ENCODE measurements at regions not wholly inside any gene's neighbourhood (a gene's known extent, or its start where the extent isn't known, plus 50 kb on each side); places are given as distances from the start of the nearest gene placed in this dataset.

- DNase-seq = peak; percentile 66
Measured at GRCh38 chr11:92322225-92322624, 97.6 kb downstream of the FAT3 start.

- DNase-seq = no peak
Measured at GRCh38 chr11:92324890-92325289, 100.3 kb downstream of the FAT3 start.

- DNase-seq = no peak
Measured at GRCh38 chr11:92325416-92325815, 100.8 kb downstream of the FAT3 start.

DNA sequence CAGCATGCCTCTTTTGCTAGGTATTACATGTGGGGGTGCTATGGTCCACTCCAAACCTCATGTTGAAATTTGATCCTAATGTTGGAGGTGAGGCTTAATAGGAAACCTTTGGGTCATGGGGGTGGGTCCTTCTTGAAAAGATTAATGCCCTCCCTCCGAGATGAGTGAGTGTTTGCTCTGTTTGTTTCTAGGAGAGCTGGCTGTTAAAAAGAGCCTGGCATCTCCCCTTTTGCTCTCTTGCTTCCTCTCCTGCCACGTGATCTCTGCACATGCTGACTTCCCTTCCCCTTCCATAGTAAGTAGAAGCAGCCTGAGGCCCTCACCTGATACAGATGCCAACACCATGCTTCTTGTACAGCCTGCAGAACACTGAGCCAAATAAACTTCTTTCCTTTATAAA is 104.5 kb downstream of the FAT3 start:
- DNase-seq = no peak

- DNase-seq = peak; percentile 62
Measured at GRCh38 chr11:92329646-92330045, 105.0 kb downstream of the FAT3 start.

- no peak for DNase-seq
Measured at GRCh38 chr11:92330114-92330513, 105.5 kb downstream of the FAT3 start.

DNA sequence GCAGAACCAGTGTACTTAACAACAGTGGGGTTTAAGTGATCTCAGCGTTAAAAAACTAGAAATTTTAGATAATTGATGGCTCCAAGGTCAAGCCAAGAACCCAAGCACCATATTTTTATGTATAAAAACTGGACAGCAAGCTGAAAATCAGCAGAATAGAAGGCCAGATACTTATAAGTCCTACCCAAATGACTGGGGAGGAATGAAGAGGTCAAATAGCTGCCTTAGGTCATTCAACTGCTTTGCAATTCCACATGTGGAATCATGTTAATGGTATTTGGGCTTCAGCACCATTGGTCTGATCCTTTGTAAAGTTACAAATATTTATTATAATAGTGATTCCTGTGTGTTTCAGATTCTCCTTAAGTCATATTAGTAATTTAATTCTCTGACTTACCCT is 108.4 kb downstream of the FAT3 start:
- DNase-seq = peak; percentile 78

DNA sequence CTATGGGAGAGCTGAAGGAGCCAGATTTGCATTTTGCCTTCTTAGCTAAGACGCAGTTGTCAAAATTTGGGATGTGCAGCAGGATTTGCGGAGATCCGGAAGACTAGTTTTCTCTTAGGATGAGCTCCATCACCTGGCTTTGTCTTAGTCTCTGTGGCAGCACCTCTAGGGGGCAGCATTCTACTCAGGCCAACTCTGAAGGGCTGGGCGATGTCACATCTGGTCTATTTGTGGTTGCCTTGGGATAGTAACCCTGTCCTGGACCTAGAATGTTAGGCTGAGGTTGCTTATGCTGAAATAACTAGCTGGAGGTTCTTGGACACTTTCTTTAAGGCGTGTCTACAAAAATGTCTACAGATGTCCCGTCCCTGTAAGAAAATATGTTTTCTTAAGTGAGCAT is 116.2 kb downstream of the FAT3 start:
- DNase-seq = no peak

- no peak for DNase-seq
Measured at GRCh38 chr11:92342034-92342720, 117.6 kb downstream of the FAT3 start.

GRCh38 chr11:92342886-92343285 is 118.3 kb downstream of the FAT3 start:
- DNase-seq = no peak

DNA sequence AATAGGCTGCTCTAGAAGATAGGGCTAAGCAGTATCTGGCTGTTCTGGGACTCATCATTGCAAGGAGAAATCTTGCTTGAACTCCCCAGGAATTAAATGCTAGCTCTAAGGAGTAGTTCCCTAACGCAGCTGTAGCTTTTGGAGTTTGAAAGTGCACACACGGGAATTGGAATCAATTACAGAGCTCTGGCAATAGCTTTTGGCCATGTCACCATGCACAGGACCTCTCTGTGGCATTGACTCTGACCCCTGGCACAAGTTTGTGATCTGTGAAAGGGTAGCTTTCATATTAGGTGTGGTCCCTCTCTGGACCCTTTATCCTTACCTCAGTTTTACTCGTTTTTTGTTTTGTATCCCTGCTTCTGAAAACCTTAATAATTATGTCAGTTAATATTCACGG is 121.6 kb downstream of the FAT3 start:
- DNase-seq = no peak

GRCh38 chr11:92347454-92347853 is 122.8 kb downstream of the FAT3 start:
- DNase-seq = no peak

GRCh38 chr11:92349486-92350156 is 125.0 kb downstream of the FAT3 start:
- DNase-seq = no peak

DNA sequence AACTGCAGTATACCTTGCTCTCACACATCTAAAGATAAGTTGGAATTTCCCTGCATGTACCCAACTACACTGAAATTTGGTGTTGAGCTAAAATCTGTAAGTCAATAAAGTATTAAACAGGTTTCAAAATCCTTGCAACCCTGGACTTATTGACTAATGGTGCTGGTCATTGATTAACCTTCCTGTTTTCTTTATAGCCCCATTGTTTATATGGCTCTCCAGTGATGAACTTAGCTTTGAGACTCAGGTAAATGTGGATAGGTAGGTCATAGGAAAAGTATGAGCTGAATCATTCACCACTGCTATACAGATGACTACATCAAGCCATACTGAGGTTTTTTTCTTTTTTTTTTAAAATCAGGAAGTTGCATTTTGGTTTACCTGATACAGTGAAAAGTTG is 132.7 kb downstream of the FAT3 start:
- DNase-seq = no peak

- DNase-seq = no peak
Measured at GRCh38 chr11:92357841-92358240, 133.2 kb downstream of the FAT3 start.

DNA sequence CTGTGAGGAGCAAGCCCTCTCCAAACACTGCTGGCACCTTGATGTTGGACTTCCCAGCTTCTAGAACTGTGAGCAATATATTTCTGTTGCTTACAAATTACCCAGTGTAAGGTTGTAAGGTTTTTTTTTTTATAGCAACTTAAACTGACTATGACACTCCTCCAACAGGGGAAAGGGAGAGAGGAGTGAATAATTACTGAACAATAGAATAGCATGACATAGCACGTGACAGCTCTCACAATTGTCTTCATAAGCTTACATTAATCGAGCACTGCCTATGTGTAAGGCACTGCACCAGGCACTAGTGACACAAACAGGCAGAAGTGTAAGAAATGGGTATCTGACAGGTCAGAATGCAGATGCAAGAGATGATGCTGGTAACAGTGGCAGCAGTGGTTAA is 136.9 kb downstream of the FAT3 start:
- no peak for DNase-seq

GRCh38 chr11:92362989-92363388 is 138.4 kb downstream of the FAT3 start:
- no peak for DNase-seq

DNA sequence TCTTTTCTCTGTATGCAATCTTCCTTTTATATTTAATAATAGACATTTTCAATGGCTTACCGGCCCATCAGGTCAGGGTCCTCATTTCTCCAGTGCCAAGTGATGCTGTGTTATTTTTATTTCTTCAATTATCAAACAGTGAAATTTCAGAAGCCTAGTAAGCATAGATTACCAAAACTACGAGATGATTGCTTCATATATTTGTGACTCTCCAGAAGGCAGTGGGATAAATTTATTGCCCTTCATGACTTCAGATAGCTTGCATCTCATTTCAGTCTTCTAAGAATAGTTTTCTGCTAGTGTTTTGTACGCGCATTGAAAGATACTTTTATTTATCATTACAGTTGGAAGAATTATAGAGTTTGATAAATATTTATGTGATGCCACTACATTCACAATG is 139.6 kb downstream of the FAT3 start:
- no peak for DNase-seq

- peak; percentile 85 for DNase-seq
Measured at GRCh38 chr11:92376146-92376599, 151.6 kb downstream of the FAT3 start.

DNA sequence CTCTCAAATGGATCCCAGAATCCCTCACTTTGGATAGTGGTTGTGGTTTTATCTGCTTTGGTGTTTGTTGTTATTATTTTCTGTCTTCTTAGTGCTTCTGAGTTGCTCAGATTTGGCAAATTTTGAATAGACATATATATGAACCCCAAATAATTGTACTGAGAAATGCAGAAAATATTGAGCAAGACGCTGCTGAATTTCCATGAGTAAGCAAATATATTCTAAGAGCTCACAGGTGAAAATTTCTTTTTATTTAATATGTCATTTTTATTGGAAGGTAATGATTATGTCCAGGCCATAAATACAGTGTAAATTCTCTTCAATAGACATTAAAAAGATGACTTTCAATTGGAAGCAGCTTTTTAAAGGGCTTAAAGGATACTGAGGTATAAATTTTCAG is 152.1 kb downstream of the FAT3 start:
- no peak for DNase-seq

DNA sequence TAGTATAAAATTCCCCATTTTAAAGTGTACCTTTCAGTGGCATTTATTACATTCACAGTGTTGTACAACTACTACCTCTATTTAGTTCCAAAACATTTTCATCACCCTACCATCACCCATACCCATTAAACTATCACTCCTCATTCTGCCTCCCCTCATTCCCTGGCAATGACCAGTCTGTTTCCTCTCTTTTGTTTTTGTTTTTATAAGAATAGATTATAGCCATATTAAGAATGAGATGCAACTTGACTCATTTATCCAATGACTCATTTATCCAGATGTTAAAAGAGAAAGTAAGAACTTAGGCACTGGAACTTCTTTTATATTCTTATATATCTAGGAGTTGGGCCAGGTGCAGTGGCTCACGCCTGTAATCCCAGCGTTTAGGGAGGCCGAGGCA is 156.3 kb downstream of the FAT3 start:
- DNase-seq = peak; percentile 73

DNA sequence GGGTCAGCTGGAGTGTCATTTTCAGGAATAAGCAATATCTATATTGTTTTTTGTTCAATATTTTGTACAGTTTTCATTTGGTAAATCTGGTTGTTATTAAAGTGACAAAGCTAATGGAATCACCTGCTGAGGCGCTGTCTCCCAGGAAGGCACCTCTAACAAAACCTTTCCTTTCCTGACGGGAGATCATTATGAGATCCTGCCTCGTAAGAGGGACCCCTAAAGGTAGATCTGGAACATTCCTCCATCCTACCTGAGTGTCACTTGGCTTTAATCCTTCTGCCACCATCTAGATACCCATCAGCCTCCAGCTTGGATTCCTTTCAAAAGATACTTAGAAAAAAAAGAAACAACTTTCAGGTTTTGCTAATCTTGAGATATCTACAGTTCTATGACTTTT is 157.7 kb downstream of the FAT3 start:
- DNase-seq = no peak

DNA sequence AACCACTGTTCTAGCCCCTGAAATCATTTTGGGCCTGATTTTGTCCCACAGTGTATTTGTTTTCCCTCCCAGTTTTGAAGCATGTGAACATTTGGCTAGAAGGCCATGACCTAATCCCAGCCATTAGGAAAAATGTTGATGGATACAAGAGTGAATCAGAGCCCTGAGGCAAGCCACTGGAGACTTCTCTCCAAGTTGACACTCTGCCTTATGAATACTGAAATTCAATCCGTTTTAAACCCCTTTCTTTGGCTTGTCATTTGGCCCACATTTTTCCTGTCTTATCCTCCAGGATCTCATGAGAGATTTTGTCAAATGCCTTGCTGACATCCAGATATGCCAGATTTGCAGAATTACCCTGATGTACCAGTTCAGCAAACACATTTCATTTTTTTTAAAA is 158.8 kb downstream of the FAT3 start:
- peak; percentile 66 for DNase-seq

GRCh38 chr11:92384358-92384757 is 159.7 kb downstream of the FAT3 start:
- peak; percentile 85 for DNase-seq

DNA sequence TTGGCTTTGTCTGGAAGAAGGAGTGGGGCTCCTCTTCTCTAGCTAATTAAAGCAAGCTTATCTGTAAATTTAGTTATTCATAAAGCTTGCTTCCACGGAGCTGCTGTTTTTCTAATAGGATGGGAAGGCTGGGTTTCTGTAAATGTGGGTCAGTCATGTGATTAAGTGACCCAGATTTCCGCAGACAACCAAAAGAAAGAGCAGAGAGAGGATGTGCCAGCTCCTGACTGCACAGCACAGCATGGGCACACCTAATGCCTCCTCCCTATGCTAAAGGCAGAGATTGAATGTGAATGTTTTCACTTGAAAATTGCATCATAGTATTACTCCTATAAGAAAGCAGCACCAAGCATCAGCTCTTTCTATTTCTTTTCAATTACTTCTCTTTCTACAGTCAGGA is 160.2 kb downstream of the FAT3 start:
- peak; percentile 7 for DNase-seq
